ENCODE measurements at regions not wholly inside any gene's neighbourhood (a gene's known extent, or its start where the extent isn't known, plus 50 kb on each side); places are given as distances from the start of the nearest gene placed in this dataset.

- no peaks in the 10 kb centered on the region for H3K79me1 ChIP-seq (ENCODE audit: low read depth, low read length)
- 93% methylated on average over 5 of the region's 5 CpGs; no CpG with 5 or more reads in 1 of the 2 experiments for WGBS, 2 experiments (ENCODE audit: extremely low coverage in 1 of 2, insufficient coverage in 1 of 2, insufficient read length in 1 of 2, insufficient replicate concordance in 2 of 2, low coverage in 1 of 2, low lambda C conversion rate in 2 of 2, missing lambda C conversion rate in 1 of 2)
- no peak overlapping the region for H3K4me2 ChIP-seq (ENCODE audit: insufficient read depth in 1 of 2, low read depth in 2 of 2, low read length in 2 of 2)
Observed at GRCh38 chr7:52565974-52566373, 469.5 kb upstream of the POM121L12 start.

More at GRCh38 chr7:52565974-52566373, 469.5 kb upstream of the POM121L12 start:
- no peak overlapping the region for H3K27ac ChIP-seq (ENCODE audit: low read depth, low read length)
- no peak overlapping the region for H2BK120ac ChIP-seq (replicated peaks; ENCODE audit: low read depth, low read length)
- DNase-seq (ENCODE audit: low read depth in 1 of 2, low spot score in 2 of 2) = no peak
- H3K18ac ChIP-seq (ENCODE audit: extremely low read depth, low read length) = no peak overlapping the region
- H3K4me1 ChIP-seq (replicated peaks in 1 of 4; ENCODE audit: control insufficient read depth in 3 of 4, insufficient read depth in 4 of 4, low read length in 3 of 4) = no peaks in the 10 kb centered on the region
- H3K14ac ChIP-seq (ENCODE audit: insufficient read length) = no peak overlapping the region
- TF ChIP-seq SRF (IDR thresholded peaks at IDR 0.05; ENCODE audit: low read depth, low read length) (no peak), RAD21 (IDR thresholded peaks at IDR 0.05 in 1 of 2, conservative IDR thresholded peaks at IDR 0.05 in 1 of 2; ENCODE audit: low read depth in 2 of 2, low read length in 2 of 2) (no peak), CBX8 (IDR thresholded peaks at IDR 0.05; ENCODE audit: borderline replicate concordance, low read depth, low read length) (no peak), HDAC6 (IDR thresholded peaks at IDR 0.05; ENCODE audit: low read depth, low read length) (no peak), KDM1A (IDR thresholded peaks at IDR 0.05; ENCODE audit: borderline replicate concordance, low read length) (no peak), SP2 (IDR thresholded peaks at IDR 0.05; ENCODE audit: low read length) (no peak), TAF1 (IDR thresholded peaks at IDR 0.05; ENCODE audit: low read depth, low read length) (no peak), NANOG (IDR thresholded peaks at IDR 0.05; ENCODE audit: insufficient read depth, low read depth, low read length, poor library complexity, severe bottlenecking) (no peak)
- TF ChIP-seq, protein P1, sequence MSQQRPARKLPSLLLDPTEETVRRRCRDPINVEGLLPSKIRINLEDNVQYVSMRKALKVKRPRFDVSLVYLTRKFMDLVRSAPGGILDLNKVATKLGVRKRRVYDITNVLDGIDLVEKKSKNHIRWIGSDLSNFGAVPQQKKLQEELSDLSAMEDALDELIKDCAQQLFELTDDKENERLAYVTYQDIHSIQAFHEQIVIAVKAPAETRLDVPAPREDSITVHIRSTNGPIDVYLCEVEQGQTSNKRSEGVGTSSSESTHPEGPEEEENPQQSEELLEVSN (IDR thresholded peaks at IDR 0.05) = no peak
- no peak overlapping the region for H3K4me3 ChIP-seq (ENCODE audit: extremely low read depth in 1 of 4, insufficient read depth in 2 of 4, low read depth in 3 of 4, low read length in 4 of 4)
- ChIA-PET POLR2A (ENCODE audit: partially characterized antibody) (no interaction called here), CTCF (ENCODE audit: partially characterized antibody) (no interaction called here)
- H3K56ac ChIP-seq (replicated peaks; ENCODE audit: insufficient read length, low read depth, low read length) = no peak overlapping the region
- no peaks in the 10 kb centered on the region for H3K79me2 ChIP-seq (ENCODE audit: control insufficient read depth in 1 of 2, insufficient read depth in 2 of 2, low read length in 2 of 2)
- no peak overlapping the region for H2AK5ac ChIP-seq (ENCODE audit: low read depth, low read length)
- no peak overlapping the region for H3K9ac ChIP-seq (replicated peaks in 1 of 4; ENCODE audit: extremely low read depth in 1 of 4, low read depth in 3 of 4, low read length in 3 of 4)
- H4K8ac ChIP-seq (ENCODE audit: extremely low read depth, insufficient read depth, low read length) = no peak overlapping the region
- no peaks in the 10 kb centered on the region for H4K20me1 ChIP-seq (replicated peaks in 1 of 2; ENCODE audit: control insufficient read depth in 1 of 2, insufficient read depth in 2 of 2, low read length in 2 of 2)
- H4K5ac ChIP-seq (ENCODE audit: insufficient read length, low read depth, low read length) = no peak overlapping the region
- H3K9me3 ChIP-seq (ENCODE audit: insufficient read depth in 2 of 2, low read depth in 1 of 2, low read length in 1 of 2) = no peaks in the 10 kb centered on the region
- H2BK15ac ChIP-seq (ENCODE audit: low read length) = no peak overlapping the region
- no peak overlapping the region for H2AFZ ChIP-seq (ENCODE audit: low read length)
- no peak overlapping the region for H2BK12ac ChIP-seq (ENCODE audit: low read depth, low read length)
- H3K23ac ChIP-seq (ENCODE audit: insufficient read length) = no peak overlapping the region
- no peak overlapping the region for H2BK20ac ChIP-seq (ENCODE audit: low read length)
- H3K27me3 ChIP-seq (replicated peaks in 1 of 4; ENCODE audit: control insufficient read depth in 3 of 4, extremely low read depth in 1 of 4, insufficient read depth in 3 of 4, low read length in 3 of 4) = no peaks in the 10 kb centered on the region
- H2BK5ac ChIP-seq (ENCODE audit: low read depth, low read length) = no peak overlapping the region
- H3K36me3 ChIP-seq (ENCODE audit: control insufficient read depth in 2 of 4, insufficient read depth in 4 of 4, low read length in 3 of 4) = no peaks in the 10 kb centered on the region
- no peak overlapping the region for H4K91ac ChIP-seq (replicated peaks; ENCODE audit: insufficient read length, low read length)
- no peak for FAIRE-seq
- no peaks in the 10 kb centered on the region for H3K23me2 ChIP-seq (ENCODE audit: low read depth, low read length)
- H3K4ac ChIP-seq (replicated peaks; ENCODE audit: insufficient read length, low read depth, low read length) = no peak overlapping the region

Measured in H1 (cell line).